ENCODE measurements at regions not wholly inside any gene's neighbourhood (a gene's known extent, or its start where the extent isn't known, plus 50 kb on each side); places are given as distances from the start of the nearest gene placed in this dataset.

- in situ Hi-C loops (cut with MboI; ENCODE audit: low sequenced_read_pairs): no loop called here
Observed at GRCh38 chr18:45254709-45255082, 360.6 kb upstream of the SLC14A2 start.

- in situ Hi-C loops (cut with MboI; ENCODE audit: low sequenced_read_pairs): no loop called here
Observed at GRCh38 chr18:45255197-45255890, 359.9 kb upstream of the SLC14A2 start.

GRCh38 chr18:45260125-45260524 lies 355.2 kb upstream of the SLC14A2 start:
- in situ Hi-C loops (cut with MboI; ENCODE audit: low sequenced_read_pairs): no loop called here

- in situ Hi-C loops (cut with MboI; ENCODE audit: low sequenced_read_pairs): no loop called here
Observed at GRCh38 chr18:45266023-45266422, 349.3 kb upstream of the SLC14A2 start.

DNA sequence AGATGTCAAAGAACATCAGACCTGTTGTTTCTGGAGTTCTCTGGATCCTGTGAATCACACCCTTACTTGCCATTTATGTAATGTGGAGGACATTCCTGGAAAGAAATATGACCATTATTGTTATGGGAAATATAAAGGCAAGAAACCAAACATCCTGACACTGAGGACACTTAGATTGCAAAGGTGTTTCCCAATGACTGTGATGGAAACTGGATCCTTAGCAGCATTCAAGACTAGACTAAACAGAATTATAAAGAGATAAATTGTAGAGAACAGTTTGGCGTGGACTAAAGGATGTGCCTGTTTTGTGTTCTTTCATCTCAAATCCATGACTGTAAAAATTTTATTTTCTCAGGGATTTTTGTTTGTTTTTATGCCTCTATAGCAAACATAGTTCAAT lies 347.7 kb upstream of the SLC14A2 start:
- in situ Hi-C loops (cut with MboI; ENCODE audit: low sequenced_read_pairs): no loop called here

GRCh38 chr18:45268583-45268982 lies 346.7 kb upstream of the SLC14A2 start:
- in situ Hi-C loops (cut with MboI; ENCODE audit: low sequenced_read_pairs): no loop called here

GRCh38 chr18:45270289-45270771 lies 344.9 kb upstream of the SLC14A2 start:
- in situ Hi-C loops (cut with MboI; ENCODE audit: low sequenced_read_pairs): no loop called here

DNA sequence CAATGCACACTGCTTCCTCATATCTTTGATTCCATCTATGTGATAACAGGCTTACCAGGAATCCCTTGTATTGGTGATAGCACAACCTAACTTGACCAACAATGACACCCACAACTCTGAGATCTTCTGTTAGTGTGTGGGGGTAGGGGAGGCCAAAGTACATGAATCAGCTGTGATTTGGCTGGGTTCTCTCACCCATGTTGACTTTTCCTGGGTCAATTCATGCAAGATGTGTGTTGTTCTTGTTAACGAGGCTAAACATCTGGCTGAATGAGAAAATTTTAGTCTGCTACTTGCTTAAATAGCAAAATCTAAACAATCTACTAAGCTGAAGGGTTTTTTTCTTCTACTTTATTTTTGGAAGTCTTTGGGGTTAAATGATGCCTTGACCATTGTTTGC lies 341.2 kb upstream of the SLC14A2 start:
- in situ Hi-C loops (cut with MboI; ENCODE audit: low sequenced_read_pairs): no loop called here

DNA sequence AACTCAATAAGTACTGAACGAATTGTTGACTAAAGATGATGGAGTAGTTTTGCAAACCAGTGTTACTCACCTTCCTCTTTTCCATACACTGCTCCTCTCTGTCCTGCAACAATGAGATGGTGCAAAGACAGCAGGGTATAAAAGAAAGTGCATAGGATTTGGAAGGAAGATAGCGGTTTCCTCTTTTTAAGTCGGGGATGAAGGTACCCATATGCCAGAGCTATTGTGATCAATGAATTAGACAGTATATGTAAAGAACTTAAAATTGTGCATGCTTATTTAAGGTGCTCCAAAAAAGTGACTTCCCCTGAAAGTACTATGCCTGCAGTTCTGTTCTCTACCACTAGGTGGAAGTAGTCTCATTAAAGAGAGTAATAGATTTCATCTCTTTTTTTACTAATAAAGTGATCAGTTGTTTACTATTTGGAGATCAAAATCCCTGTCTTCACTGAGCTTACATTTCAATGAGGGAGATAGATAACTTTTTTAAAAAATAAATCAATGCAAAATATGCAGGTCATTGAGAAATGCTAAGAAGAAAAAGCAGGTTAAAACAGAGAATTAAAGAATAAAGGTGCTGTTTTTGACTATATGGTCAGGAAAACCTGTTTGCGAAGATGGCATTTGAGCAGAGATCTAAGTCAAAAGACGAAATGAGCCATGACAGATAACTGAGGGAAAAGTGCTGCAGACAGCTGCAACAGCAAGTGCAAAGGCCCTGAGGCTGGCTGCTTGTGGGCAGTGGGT lies 339.7 kb upstream of the SLC14A2 start:
- in situ Hi-C loops (cut with MboI; ENCODE audit: low sequenced_read_pairs): no loop called here

DNA sequence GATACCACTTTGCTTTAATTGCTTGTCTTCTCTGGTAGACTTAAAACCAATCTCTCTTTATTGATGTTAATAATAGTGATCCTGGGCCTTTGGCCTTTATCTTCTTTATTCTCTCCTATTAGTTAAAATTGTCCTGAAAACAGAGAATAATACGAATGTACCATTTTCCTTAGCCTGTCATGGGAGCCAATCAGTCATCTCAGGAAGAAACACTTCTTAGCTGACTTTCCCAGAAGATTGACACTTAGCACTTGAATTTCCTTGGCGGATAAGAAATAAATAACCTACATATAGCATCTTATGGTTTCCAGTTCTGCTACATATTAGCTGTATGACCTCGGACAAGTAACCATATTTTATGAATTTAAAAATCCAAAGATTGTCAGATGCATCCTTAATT lies 338.4 kb upstream of the SLC14A2 start:
- in situ Hi-C loops (cut with MboI; ENCODE audit: low sequenced_read_pairs): no loop called here

GRCh38 chr18:45277908-45278307 lies 337.4 kb upstream of the SLC14A2 start:
- in situ Hi-C loops (cut with MboI; ENCODE audit: low sequenced_read_pairs): no loop called here

DNA sequence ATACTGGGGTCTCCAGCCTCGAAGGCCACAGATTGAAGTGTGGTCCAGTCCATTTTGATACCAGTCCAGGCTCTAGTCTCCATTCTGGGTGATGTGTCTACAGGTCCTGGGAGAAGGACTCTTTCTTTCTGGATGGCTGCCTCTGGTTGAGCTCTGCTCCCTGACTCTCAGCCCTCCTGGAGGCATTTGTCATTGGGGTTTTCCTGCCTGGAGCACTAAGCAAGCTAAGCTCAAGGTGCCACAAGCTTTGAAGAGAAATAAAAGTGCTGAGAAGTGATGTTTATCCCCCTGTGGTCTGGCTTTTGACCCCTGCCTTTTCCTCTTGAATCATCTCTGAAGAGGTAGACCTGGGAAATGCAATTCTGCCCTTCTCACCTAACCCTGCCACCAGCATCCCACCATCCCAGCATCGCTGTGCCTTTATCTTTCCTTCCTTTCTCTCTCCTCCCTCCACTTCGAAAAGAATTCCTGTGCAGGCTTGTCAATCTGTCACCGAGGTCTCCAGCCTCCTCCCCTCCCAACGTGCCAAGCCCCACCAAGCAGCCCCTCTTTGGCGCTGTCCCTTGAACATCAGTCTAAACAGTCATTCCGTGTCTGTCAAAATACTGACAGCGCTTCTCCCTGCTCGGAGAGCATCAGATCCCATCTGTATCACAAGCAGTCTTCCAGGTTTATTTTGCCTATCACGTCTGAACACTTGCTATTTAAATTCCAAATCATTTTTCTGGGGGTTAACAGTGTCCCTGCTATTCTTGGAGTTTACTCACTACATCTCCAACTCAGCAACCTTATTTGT lies 334.6 kb upstream of the SLC14A2 start:
- in situ Hi-C loops (cut with MboI; ENCODE audit: low sequenced_read_pairs): no loop called here

- in situ Hi-C loops (cut with MboI; ENCODE audit: low sequenced_read_pairs): no loop called here
Observed at GRCh38 chr18:45282101-45282812, 333.0 kb upstream of the SLC14A2 start.

DNA sequence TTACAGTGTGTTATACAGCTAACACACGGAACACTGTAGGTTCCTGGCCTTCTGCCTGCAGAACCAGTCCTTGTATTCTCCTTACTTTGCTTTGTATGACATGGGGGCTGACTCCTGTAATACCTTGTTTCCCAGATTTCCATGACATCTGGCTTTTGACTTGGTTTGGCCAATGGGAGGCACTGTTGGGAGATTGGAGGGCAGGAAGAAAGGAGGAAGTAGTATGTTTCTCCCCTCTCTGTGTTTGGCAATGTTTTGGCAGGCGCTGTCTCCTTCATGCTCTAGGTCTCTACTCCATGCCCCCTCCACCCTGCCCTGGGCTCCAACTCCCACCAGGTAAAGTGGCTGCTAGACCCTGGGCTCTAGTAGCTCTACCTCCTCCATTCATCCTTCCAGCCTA lies 331.1 kb upstream of the SLC14A2 start:
- in situ Hi-C loops (cut with MboI; ENCODE audit: low sequenced_read_pairs): no loop called here

GRCh38 chr18:45284851-45285250 lies 330.4 kb upstream of the SLC14A2 start:
- in situ Hi-C loops (cut with MboI; ENCODE audit: low sequenced_read_pairs): no loop called here

GRCh38 chr18:45285251-45285650 lies 330.0 kb upstream of the SLC14A2 start:
- in situ Hi-C loops (cut with MboI; ENCODE audit: low sequenced_read_pairs): no loop called here

- in situ Hi-C loops (cut with MboI; ENCODE audit: low sequenced_read_pairs): no loop called here
Observed at GRCh38 chr18:45286431-45286830, 328.8 kb upstream of the SLC14A2 start.

DNA sequence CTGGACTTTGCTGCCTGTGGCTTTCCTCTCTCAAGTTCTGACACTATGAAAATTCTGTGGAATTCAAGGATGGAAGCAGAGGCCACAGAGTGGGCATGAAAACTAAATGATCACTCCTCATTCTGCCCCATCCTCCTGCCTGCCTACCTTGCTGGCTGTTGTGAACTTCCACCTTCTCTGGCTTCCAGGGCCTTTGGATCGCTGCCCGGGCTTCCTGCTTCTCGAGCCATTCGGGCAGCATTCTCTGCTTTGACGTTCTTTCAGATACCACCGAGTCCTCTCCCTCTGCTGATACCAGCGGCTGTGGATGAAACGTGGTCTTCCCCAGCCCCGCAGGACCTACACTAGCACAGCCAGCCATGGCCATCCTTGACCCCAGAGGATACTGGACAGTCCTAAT lies 327.7 kb upstream of the SLC14A2 start:
- in situ Hi-C loops (cut with MboI; ENCODE audit: low sequenced_read_pairs): no loop called here

DNA sequence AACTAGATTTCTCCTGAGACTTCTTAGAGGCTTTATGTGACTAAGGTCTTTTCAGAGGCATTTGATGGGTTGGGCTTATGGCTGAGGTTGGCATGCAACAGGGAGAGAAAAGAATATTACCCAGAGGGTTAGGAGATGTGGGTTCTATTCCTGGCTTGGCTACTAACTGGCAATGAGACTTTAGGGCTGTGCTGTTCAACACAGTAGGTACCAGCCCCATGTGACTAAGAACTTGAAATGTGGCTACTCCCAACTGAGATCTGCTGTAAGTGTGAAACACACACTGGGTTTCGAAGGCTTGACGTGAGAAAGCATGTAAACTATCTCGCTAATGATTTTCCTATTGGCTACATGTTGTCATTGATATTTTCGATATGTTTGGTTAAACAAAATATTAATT lies 324.9 kb upstream of the SLC14A2 start:
- in situ Hi-C loops (cut with MboI; ENCODE audit: low sequenced_read_pairs): no loop called here

DNA sequence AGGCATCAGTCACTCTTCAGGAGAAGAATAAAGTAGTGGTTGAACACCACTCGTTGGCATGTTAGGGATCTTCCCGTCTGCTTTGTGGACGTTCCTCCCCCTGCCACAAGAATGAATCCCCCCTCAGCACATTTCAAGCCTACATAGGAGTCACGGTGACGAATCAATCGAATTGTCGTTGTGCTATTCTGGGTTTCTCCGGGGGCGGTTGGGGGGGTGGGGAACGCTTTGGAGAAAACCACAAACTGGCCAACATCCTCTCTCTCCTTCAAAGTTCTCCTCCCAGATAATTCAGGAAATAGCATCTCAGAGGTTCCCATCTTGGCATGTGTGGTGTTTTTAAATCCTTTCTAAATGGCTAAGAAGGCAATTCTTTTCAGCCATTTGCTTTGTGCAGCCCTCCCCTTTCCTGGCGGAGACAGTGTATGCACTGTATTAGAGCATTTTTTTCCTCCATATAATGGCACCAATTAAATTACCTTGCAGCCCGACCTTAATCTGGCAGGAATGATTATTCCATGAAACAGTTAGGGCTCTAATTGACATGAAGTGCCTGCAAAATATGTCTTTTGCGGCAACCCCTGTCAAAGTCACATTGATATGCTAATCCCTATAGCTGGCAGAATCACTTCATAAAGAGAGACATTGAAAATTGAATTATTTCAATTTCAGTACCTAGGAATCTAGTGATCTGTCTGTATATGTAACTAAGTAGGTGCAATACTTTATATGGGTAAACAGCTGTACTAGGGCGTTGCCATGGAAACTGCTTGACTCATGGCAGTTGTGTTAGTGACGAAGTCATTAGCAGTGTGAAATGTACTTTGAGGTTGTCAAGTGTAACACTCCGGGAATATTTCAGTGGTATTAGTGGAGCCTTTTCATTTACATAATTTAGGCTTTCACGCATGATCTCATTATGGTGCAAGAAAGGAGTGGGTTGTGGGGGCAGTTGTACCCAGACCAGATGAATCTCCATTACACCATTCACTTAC lies 323.4 kb upstream of the SLC14A2 start:
- in situ Hi-C loops (cut with MboI; ENCODE audit: low sequenced_read_pairs): no loop called here

Measured in HL-60/S4 treated with phorbol 12-myristate 13-acetate at 8.2 ng/mL for 4 days and 3 days (cell line).